ENCODE measurements at regions not wholly inside any gene's neighbourhood (a gene's known extent, or its start where the extent isn't known, plus 50 kb on each side); places are given as distances from the start of the nearest gene placed in this dataset.
"Not testable (repeated sequence)": the region's sequence is repeated elsewhere in the genome, so short reads cannot be mapped to it uniquely, and the experiment has no call there.

GRCh38 chr1:228681076-228681565 lies 54.2 kb upstream of the RHOU start:
- DNase-seq: not testable (repeated sequence)

- no peak for DNase-seq
Measured at GRCh38 chr1:228683428-228683827, 51.9 kb upstream of the RHOU start.

- DNase-seq: no peak
Measured at GRCh38 chr1:228684607-228685006, 50.7 kb upstream of the RHOU start.

GRCh38 chr1:228685081-228685660 lies 50.1 kb upstream of the RHOU start:
- DNase-seq: no peak
